HG03139 (cell line): ENCODE measurements at regions not wholly inside any gene's neighbourhood (a gene's known extent, or its start where the extent isn't known, plus 50 kb on each side); places are given as distances from the start of the nearest gene placed in this dataset.

Experiments used
- ATAC-seq: cut with Tn5 transposase; IDR thresholded peaks from one replicate; pipeline ENCODE4 v1.9.1; 2021; ENCODE audit not compliant: unreplicated experiment

DNA sequence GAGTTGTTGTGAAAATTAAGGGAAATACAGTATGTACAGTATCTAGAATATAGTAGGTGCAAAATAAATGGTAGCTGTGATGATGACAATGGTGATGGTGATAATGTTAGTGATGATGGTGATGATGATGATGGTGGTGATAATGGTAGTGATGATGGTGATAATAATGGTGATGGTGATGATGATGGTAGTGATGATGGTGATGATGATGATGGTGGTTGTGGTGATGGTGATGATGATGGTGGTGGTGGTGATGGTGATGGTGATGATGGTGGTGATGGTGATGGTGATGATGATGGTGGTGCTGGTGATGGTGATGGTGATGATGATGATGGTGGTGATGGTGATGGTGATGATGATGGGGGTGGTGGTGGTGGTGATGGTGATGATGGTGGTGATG lies 91.3 kb upstream of the FOXF1 start:
- ATAC-seq, result no peak

DNA sequence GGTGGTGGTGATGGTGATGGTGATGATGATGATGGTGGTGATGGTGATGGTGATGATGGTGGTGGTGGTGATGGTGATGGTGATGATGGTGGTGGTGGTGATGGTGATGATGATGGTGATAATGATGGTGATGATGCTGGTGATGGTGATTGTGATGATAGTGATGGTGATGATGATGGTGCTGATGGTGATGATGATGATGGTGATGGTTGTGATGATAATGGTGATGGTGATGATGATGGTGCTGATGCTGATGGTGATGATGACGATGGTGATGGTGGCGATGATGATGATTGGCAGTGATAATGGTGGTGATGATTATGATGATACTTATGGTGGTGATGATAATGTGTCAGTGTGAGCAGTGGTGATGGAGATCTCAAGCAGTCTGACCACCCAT lies 90.8 kb upstream of the FOXF1 start:
- no peak for ATAC-seq

DNA sequence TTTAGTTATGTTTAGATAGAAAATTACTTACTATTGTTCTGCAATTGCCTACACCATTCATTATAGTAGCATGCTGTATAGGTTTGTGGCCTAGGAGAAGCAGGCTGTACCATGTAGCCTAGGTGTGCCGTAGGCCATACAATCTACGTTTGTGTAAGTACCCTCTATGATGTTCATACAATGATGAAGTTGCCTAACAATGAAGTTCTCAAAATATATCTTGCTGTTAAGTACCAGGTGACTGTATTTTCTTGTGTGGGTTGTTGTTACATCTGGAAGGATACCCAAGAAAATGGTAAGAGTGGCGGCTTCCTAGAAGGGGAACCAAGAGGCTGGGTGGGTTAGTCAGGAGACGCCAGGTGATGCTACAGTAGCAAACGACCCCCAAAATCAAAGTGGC lies 88.3 kb upstream of the FOXF1 start:
- ATAC-seq, result no peak

DNA sequence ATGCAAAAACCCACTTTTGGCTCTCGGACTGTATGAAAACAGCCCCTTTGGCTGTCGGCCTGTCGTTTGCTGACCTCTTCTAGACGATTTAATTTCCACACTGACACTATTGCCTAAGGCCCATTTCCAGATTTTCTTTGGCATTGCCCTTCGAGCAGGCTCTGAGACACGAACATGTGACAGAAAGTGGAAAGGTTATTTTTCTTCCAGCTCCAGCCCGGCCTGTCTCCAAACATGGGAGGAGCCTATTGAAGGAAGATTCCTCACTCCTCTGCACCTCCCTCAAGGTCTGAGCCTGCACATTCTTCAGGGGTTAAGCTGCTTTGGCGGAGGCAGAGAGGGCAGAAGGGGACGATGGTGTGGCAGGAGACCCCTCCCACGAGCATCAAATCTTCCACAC lies 85.9 kb upstream of the FOXF1 start:
- ATAC-seq, result no peak

DNA sequence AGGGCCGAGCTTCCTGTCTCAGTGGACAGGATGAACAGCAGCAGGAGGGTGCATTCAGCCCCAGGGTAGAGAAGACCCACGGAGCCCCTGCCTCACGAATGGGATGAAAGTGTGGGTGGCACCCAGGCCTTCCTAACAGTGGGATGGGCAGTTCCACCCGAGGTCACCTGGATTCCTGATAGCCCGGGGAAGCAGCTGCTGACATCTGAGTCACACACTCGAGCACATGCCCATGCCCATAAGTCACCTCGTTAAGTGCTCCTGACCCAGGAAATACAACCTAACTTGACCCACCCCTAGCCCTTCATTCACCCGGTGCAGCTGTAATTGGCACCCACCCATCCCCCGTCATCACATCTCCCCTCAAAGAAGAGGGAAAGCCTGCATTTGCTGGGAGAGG lies 85.3 kb upstream of the FOXF1 start:
- ATAC-seq, result no peak

DNA sequence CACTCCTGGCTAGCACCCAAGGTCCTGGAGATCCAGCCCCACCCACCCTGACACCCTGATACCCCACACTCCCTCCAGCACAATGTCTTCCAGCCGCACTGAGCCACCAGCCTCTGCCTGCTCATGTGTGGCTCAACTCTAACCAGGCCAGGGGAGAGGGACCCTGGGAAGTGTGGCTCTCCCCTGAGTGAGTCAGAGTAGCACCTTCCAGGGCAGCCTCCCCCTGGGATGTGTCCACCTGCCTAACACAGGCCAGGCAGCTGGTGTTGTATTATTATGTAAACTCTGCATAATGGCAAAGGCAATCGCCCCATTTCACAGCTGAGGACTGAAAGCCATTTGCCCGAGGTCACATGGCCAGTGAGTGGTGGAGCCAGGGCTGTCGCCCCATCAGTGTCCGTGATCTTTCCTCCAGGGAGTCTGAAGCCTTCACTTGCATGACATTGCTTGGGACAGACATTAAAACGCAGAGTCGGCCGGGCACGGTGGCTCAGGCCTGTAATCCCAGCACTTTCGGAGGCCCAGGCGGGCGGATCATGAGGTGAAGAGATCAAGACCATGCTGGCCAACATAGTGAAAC lies 84.2 kb upstream of the FOXF1 start:
- no peak for ATAC-seq

DNA sequence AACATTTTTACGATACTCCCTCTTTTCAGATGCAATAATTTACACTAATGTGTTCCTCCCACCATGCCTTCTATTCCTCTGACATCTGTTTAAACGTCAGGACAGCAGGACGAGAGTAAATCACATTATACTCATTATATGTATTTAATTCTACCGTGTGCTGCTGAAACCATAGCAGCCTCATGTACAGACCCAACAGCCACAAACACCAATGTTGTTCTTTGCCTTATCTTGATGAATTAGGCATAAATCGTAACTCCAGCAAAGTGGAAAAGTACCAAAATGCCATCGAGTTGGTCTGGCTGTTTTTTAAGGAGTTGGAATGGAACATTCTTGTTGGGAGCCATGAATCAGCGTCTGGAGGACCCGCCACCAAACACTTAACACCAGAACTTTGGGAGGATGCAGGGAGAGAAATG lies 82.9 kb upstream of the FOXF1 start:
- no peak for ATAC-seq

DNA sequence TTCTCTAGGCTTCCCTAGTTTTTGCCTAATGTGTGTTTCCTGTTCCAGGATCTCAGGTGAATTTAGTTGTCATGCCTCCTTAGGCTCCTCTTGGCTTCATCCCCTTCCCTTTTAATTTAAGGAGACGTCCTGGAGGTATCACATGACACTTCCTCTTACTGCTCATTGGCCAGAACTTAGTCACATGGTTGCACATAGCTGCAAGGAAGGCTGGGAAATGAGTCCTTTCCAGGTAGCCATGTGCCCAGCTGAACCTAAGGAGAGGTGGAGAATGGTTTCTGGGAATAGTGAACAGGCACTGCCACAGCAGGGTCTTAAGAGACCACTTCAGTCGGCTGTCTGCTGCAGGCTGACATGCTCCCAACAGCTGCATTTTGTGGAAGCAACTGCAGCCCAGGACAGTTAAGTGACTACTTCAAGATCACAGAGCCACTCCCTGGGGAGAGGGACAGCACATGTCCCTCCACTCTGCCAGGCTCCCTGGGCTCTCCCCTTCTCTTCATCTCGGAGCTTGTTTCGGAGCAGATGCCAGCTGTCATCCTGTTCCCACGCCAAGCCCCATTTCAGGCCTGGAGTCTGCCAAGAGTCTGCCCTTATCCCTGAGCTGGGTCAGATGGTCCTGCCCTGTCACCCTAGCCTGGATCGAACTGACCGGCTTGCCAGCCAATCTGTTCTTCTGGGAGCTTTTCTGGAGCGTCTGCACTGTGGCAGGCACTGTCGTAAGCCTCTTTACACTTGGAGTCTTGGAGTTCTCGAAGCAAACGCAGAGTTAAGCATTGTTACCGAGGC lies 81.4 kb upstream of the FOXF1 start:
- no peak for ATAC-seq

DNA sequence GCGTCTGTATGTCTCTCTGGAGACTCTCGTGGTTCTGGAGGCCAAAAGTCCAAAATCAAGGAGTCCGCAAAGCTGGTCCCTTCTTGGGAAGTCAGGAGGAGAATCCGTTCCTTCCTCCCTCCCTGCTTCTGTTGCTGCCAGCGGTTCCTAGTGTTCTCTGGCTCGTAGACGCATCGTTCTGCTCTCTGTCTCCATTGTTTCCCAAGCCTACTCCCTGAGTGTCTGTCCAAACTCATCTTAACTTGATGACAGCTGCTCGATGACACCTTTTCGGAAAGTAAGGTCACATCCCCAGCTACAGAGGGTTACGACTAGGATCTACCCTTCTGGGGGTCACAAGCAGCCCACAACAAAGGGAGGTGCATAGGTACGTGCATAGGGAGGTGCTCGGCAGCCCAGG lies 80.7 kb upstream of the FOXF1 start:
- no peak for ATAC-seq

DNA sequence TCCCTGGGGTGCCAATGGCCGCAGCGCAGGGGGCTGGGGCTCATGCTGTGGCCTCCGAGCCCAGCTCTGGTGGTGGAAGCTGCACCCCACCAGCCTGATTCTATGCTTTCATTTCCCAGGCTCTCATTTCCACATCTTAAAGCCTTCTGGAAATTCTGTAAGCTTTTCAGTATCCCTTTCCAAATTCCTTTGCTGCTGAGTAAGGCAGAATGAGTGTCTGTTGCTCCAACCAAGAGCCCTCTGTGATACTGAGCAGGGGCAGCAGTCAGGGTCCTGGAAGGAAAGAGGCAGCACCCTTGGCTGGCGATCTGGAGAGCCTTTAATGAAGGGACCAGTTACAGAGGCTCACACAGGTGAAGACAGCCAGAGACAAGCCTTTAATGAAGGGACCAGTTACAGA lies 79.5 kb upstream of the FOXF1 start:
- no peak for ATAC-seq

DNA sequence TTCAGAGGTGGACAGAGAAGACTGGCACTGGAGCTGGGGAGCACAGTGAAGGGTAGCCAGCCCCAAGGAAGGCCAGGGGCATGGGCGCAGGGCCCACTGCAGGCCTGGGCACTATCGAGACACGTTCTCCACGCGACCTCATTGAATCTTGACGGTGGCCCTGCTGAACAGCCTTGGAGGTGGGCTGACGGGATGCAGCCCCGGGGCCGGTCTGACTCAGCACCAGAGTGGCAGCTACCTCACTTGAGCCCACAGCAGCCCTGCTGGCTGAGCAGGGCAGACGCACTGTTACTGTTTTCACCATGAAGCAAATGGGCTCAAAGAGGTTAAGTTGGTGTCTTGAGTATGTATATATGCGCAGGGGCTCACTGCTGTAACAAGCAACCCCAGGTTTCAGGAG lies 78.8 kb upstream of the FOXF1 start:
- no peak for ATAC-seq

DNA sequence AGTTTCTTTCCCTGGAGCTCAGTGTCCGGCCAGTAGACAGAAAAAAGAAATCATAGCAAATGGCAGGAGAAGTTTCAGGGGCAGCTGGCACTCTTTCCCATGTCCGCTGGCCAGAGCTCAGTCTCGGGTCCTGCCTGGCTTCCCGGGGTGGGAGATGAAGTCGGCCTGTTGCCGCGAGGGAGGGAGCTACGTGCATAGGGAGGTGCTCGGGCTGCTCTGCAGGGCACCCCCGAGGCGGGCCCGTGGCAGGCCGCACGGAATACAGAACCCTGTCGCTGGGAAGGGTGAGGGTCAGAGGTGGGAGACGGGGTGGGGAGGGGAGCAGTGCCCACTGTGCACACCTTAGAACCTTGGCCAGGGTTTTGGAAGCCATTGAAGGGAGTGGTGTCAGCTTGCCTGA lies 78.3 kb upstream of the FOXF1 start:
- no peak for ATAC-seq

DNA sequence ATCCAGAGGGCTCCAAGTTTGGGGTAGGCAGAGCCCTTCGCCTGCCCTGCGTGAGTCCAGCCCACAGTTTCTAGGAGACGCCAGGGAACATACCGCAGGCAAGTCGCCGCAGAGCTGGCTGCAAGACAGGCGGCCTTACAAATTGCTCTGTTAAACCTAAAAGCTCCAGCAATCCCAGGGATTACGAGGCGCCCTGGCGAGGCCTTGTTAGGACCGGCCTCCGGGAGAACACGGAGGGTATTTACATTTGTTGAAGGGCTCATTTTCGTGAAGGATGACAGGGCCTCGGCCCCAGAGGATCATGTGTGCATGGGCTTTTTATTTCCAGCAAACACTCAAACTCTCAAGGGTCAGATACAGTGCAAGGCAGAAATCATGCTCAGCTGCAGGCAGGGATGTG lies 77.6 kb upstream of the FOXF1 start:
- ATAC-seq, result no peak

DNA sequence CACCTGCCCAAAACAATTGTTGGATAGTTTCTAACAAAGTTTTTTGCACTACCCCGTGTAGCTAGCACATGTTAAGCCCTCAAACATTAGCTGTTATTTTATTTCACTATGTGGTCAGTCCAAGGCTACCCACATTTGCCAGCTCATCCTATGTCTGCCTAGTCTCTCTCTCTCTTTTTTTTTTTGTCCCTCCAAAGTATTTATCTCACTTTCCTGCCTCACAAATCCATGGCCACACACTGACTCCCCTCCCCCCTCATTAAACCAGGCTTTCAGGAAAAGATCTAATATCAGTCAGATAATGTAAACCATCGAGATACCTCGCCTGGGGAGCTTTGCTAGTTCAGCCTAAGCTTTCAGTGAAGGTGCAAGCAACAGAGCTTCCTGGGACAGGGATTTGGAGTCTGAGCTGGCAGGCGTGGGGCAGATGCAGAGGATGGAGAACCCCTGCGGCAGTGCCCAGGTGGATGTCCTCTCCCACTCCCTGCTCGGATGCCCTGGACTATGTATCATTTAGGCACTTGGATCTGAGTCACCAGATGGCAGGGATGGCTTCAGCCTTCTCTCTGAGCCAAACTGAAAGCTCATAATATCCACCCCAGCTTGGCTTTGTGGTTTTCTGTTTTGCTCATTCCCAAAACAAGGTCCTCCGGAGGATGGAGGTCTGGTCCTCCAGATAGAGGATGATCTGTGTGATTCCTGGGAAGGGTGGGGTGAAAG lies 73.7 kb upstream of the FOXF1 start:
- no peak for ATAC-seq

DNA sequence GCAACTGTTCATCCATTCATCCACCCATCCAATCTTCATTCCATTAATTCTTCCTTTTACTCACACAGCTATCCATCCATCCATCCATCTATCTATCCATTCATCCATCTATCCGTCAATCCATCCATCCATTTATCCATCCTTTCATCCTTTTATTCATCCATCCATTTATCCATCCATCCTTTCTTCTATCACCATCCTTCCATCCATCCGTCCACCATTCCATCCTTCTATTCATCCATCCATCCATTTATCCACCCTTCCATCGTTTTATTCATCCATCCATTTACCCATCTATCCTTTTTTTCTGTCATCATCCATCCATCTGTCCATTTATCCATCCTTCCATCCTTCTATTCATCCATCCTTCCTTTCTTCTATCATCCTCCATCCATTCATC lies 73.0 kb upstream of the FOXF1 start:
- no peak for ATAC-seq

DNA sequence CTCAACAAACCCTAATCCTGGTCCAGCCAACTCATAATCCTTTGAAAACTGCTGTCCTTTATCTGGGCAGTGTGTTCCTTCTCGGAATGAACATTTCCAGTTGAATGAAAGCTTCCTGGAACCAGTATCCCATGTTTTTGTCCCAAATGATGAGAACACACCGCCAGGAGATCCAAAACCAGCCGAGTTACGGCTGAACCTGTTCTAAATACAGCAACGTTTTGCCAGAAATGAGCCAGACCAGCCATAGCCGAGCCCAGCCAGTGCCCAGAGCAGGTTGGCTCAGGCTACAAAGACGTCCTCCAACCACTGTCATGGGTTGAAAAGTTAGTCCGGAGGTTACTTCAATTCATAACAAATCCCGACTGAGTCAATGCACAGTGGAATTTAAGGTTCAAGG lies 67.6 kb upstream of the FOXF1 start:
- ATAC-seq, result no peak

DNA sequence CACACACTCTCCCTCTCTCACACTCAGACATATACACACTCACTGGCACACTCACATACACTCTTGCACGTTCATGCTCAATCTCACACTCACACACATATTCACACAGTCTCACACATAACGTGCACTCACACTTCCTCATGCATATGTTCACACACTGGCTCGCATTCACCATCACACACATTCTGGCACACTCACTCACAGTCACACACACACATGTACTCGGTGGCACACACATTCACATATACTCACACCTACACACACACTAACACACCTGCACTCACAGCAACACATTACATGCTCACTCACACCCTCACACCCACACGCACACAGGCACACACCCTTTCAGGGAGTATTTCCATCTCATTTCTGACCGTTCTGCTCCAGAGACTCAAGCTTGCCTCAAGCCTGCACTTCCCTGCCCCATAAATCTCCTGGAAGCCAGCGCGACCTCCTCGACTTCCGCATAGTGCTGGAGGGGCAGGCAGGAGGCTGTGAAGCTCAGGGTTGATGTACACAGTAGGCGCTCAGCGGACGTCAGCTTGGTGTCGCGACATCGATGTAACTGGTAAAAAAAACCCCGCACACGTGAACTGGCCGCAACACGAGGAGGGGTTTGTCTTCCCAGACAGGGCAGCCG lies 66.7 kb upstream of the FOXF1 start:
- ATAC-seq, result no peak

DNA sequence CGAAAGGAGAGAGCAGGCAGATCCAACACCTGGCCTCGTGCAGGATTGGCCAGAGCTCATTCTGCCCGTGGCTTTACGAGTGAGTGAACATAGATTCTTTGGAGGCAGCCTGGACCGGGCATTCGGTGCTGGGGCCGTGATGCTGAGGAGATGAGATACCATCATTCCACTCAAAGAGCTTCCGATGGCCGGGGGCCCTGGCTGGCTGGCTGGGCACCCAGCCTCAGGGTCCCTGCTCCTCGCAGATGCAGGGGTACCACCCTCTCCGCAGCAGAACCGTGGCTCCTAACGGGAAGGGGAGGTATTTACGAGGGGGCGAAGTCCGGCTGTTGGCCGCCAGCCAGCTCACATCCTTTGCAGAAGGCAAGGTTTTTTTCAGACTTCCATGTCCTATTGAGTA lies 66.1 kb upstream of the FOXF1 start:
- ATAC-seq, result no peak

DNA sequence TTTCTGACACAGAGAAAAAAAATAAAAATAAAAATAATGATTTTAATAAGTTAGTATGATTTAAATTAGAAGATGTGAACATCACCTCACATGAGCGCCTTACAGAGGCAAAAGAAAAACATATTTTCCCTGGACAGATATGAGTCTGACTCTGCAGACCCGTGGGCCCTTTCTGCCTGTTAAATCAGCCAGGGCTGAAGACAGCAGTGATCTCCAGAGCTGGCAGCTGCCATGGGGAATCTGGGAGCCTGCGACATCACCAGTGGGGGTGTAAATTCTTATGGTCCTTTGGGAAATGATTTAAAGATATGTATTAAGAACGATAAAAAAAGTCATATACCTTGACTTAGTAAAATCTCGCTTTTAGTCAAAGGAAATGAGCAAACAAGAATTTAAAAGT lies 65.7 kb upstream of the FOXF1 start:
- no peak for ATAC-seq

DNA sequence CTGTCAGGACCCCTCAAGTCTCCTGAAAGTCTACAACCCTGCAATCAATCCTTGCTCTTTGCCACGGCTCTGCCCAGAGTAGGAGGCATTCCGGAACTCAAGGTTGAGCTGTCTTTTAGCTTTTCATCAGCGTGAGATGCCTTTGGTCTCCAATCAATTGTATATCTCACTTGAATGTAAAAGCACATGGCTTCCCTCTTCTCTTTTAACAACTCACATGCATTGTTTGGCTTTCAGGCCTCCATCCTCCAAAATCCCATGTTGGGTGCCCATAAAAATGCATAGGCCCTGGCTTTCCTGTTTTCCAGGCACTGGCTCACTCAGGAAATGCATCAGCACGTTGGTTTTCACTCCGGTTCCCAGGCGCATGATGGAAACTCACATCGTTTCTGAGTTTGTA lies 64.0 kb upstream of the FOXF1 start:
- ATAC-seq, result no peak

DNA sequence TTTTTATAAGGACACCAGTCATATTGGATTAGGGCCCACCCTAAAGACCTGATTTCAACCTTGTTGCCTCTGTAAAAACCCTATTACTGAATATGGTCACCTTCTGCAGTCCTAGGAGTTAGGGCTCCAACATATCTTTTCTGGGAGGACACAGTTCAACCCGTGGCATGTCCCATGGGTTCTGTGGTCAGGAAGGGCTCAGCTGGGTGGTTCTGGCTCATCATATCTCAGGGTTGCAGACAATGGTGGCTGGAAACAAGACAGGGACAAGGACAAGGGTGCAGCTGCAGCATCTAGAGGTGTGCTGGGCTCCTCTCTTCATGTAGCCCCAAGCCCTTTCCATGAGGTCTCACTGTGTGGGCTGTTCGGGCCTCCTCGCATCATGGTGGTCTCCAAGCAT lies 63.1 kb upstream of the FOXF1 start:
- no peak for ATAC-seq

DNA sequence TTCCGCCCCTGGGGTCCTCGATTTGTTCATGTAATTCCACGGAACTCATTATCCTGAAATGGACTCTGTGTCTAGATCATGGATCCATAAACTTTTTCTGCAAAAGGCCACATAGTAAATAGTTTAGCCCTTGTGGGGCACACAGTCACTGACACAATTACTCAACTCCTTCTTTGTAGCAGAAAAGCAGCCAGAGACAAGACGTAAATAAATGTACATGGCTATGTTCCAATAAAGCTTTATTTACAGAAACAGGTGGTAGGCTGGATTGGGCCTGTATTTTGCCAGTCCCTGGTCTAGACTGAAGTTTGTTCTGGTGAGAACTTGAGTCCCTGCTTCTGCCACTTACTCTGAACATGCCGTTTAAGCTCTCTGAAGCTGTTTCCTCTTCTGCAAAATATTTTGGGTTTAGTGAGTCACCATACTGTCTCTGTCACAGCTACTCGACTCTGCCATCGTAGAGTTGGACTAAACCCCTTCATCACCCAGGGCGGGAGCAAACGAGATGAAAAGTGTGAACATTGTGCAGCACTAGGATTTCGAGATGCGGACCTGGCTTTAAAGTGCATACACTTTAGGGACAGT lies 61.9 kb upstream of the FOXF1 start:
- ATAC-seq, result no peak
